Neural crest cell (in vitro differentiated cells): ENCODE measurements at regions not wholly inside any gene's neighbourhood (a gene's known extent, or its start where the extent isn't known, plus 50 kb on each side); places are given as distances from the start of the nearest gene placed in this dataset.

ENCODE experiments used
- DNase-seq: peaks from one replicate; pipeline ENCODE4 v3.0.0; 2021; ENCODE audit warnings: low read depth, mixed read lengths, low spot score
- H3K27ac Mint-ChIP-seq: one replicate; pipeline ENCODE4 v1.8.0; 2021; ENCODE audit warnings: mild to moderate bottlenecking, mixed read lengths; ENCODE audit not compliant: unreplicated experiment
- H3K27me3 Mint-ChIP-seq: 2 replicates; pipeline ENCODE4 v1.8.0; 2021; ENCODE audit warnings: low read depth, mild to moderate bottlenecking, mixed read lengths
- H3K36me3 Mint-ChIP-seq: 2 replicates; pipeline ENCODE4 v1.8.0; 2021; ENCODE audit warnings: low read depth, mild to moderate bottlenecking, mixed read lengths
- H3K4me1 Mint-ChIP-seq: 2 replicates; pipeline ENCODE4 v1.8.0; 2021; ENCODE audit warnings: mixed read lengths
- H3K4me3 Mint-ChIP-seq: one replicate; pipeline ENCODE4 v1.8.0; 2021; ENCODE audit warnings: mild to moderate bottlenecking, mixed read lengths
- H3K9me3 Mint-ChIP-seq: 2 replicates; pipeline ENCODE4 v1.8.0; 2021; ENCODE audit warnings: mixed read lengths
- TF ChIP-seq, protein P1 (sequence below): fragments of 200-600 bp; sonication (generic); conservative IDR thresholded peaks from 2 replicates; pipeline ENCODE4 v1.5.0; 2021; ENCODE audit warnings: antibody characterized with exemption, mild to moderate bottlenecking

DNA sequence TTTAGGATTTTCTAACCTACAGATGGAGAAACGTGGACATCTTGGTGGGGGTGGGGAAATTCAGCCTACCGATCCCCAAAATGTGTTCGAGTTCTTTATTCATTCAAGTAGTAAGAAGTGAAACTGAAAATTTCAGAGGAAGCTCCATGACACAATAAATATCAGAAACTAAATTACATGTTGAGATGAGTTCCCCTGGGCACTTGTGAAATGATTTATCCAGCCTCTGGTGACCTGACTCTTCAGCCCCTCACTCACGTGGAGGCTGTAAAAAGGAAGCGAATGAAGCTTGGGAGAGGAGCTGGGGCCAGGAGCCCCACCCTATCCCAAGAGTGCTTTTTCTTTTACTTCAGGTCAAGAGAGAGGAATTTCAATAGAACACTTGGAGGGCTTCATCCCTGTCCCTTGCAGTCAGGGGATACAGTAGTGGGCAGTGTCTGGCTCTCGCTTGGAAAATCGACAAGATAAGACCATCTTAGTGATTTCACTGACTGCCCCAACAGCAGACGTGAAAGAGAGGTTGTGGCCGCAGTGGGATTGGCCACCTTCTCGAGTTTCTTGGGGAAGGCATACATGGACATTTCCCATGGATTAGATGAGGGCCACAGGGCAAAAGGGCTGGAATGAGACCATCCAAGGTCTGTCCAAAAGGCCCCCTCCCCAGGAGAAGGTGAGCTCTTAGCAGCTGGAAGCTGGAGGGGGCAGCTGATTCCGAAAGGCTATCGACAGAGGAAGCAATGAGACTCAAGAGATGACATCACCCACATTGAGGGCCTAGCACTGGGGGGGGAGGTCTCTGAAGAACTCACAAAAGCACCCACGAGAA, 76.8 kb upstream of the SH3PXD2B start:
- TF ChIP-seq, protein P1, sequence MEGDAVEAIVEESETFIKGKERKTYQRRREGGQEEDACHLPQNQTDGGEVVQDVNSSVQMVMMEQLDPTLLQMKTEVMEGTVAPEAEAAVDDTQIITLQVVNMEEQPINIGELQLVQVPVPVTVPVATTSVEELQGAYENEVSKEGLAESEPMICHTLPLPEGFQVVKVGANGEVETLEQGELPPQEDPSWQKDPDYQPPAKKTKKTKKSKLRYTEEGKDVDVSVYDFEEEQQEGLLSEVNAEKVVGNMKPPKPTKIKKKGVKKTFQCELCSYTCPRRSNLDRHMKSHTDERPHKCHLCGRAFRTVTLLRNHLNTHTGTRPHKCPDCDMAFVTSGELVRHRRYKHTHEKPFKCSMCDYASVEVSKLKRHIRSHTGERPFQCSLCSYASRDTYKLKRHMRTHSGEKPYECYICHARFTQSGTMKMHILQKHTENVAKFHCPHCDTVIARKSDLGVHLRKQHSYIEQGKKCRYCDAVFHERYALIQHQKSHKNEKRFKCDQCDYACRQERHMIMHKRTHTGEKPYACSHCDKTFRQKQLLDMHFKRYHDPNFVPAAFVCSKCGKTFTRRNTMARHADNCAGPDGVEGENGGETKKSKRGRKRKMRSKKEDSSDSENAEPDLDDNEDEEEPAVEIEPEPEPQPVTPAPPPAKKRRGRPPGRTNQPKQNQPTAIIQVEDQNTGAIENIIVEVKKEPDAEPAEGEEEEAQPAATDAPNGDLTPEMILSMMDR = no peak
- Mint-ChIP-seq H3K27ac (no peak overlapping the region), H3K36me3 (no peaks in the 10 kb centered on the region), H3K4me1 (no peaks in the 10 kb centered on the region), H3K4me3 (no peak overlapping the region), H3K9me3 (peaks cover 3% of the 10 kb centered on the region), H3K27me3 (no peaks in the 10 kb centered on the region)
- no peak for DNase-seq

- peaks cover 3% of the 10 kb centered on the region for H3K9me3 Mint-ChIP-seq
- no peaks in the 10 kb centered on the region for H3K4me1 Mint-ChIP-seq
- H3K4me3 Mint-ChIP-seq = no peak overlapping the region
- DNase-seq = no peak
- TF ChIP-seq, protein P1 = no peak
- H3K27me3 Mint-ChIP-seq = no peaks in the 10 kb centered on the region
- H3K27ac Mint-ChIP-seq = no peak overlapping the region
- H3K36me3 Mint-ChIP-seq = no peaks in the 10 kb centered on the region
These were observed 76.1 kb upstream of the SH3PXD2B start for GRCh38 chr5:172530406-172530805.

DNA sequence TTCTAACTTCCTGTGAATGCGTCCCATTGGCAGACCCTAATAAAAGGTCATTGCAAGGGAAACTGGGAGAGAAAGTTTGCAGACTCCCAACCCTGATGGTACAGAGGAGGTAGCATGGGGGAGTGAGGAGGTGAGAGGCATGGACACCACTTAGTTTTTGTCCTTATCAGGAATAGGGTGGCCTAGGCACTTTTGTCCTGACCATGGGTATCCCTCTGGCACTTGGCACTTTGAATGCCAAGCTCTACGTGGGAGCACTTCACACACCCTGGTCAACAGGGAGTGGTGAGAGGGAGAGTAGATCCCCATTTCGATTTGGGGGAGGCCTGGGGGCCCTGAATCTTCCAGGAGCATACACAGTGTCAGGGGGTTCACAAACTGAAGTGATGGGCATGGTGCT, 75.6 kb upstream of the SH3PXD2B start:
- Mint-ChIP-seq H3K27ac (no peak overlapping the region), H3K36me3 (no peaks in the 10 kb centered on the region), H3K27me3 (no peaks in the 10 kb centered on the region), H3K9me3 (peaks cover 3% of the 10 kb centered on the region), H3K4me3 (no peak overlapping the region), H3K4me1 (no peaks in the 10 kb centered on the region)
- TF ChIP-seq, protein P1 = no peak
- no peak for DNase-seq

DNA sequence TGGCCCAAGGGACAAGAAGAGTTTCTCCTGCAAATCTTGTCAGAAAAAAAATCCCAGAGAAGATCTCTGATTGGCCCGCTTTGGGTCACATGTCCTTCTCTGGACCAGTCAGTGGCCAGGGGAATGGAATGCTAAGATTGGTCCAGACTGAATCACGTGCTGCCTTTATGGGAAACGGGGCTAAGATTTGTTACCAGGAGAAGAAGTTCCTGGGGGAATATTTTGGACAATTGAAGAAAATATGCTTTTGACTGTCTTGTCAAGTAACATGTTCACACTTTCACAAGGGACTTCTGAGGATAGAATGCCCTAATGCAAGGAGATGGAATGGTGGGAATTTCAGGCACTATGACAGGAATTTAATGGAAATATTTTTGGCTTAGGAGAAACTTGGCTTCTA, 74.1 kb upstream of the SH3PXD2B start:
- H3K4me3 Mint-ChIP-seq = no peak overlapping the region
- DNase-seq = no peak
- H3K27ac Mint-ChIP-seq = no peak overlapping the region
- no peaks in the 10 kb centered on the region for H3K36me3 Mint-ChIP-seq
- H3K27me3 Mint-ChIP-seq = no peaks in the 10 kb centered on the region
- H3K9me3 Mint-ChIP-seq = peaks cover 3% of the 10 kb centered on the region
- TF ChIP-seq, protein P1 = no peak
- no peaks in the 10 kb centered on the region for H3K4me1 Mint-ChIP-seq

DNA sequence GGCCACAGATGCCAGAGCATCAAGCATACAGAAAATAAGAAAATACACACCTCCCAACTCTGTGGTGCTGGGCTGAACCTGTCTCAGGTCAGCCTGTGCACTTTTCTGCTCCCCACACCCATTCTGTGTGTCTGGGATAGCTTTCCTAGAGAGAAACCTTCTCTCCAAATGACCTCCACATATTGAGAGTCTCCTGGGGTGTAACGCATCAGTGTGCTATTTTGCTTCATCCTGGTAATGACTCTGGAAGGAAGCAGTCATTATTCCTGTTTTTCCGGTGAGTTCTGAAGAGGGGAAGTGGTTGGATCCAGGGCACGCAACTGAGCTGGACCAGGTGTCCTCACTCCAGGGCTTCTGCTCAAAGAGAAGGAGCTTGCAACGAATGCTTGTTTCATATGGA, 73.2 kb upstream of the SH3PXD2B start:
- H3K4me3 Mint-ChIP-seq = no peak overlapping the region
- no peaks in the 10 kb centered on the region for H3K4me1 Mint-ChIP-seq
- H3K36me3 Mint-ChIP-seq = no peaks in the 10 kb centered on the region
- no peak overlapping the region for H3K27ac Mint-ChIP-seq
- no peaks in the 10 kb centered on the region for H3K27me3 Mint-ChIP-seq
- no peak for DNase-seq
- TF ChIP-seq, protein P1 = no peak
- H3K9me3 Mint-ChIP-seq = peaks cover 3% of the 10 kb centered on the region
